SK-N-MC (cell line): ENCODE measurements at regions not wholly inside any gene's neighbourhood (a gene's known extent, or its start where the extent isn't known, plus 50 kb on each side); places are given as distances from the start of the nearest gene placed in this dataset.
A peak's percentile ranks its signal among the peaks of the same experiment; 100 is the strongest.

Experiments used
- DNase-seq: peaks from one replicate; pipeline ENCODE4 v3.0.0-alpha.2; 2011; ENCODE audit warnings: low read depth, low spot score
- H3K27ac ChIP-seq: fragments of 200-600 bp; sonication (generic); 2 replicates; pipeline ENCODE4 v1.5.1; 2016; ENCODE audit warnings: mixed run types
- H3K36me3 ChIP-seq: fragments of 200-600 bp; sonication (generic); 2 replicates; pipeline ENCODE4 v1.6.1; 2017; ENCODE audit warnings: antibody characterized with exemption, low read length, mixed read lengths; ENCODE audit not compliant: insufficient read depth
- H3K4me3 ChIP-seq: fragments of 200-600 bp; sonication (generic); 2 replicates; pipeline ENCODE4 v1.5.1; 2016
- H3K9ac ChIP-seq: fragments of 200-600 bp; sonication (generic); 2 replicates; pipeline ENCODE4 v1.8.0; 2017; ENCODE audit warnings: mixed run types, mixed read lengths; ENCODE audit not compliant: insufficient read length
- H3K9me3 ChIP-seq: fragments of 200-600 bp; sonication (generic); 2 replicates; pipeline ENCODE4 v1.6.1; 2017; ENCODE audit warnings: low read depth, mild to moderate bottlenecking, antibody characterized with exemption, low read length, moderate library complexity, mixed read lengths
- EZH2 ChIP-seq: fragments of 200-600 bp; sonication (generic); IDR thresholded peaks from one replicate; pipeline ENCODE4 v1.6.1; 2017; ENCODE audit warnings: antibody characterized with exemption
- FOXP2 ChIP-seq: optimal IDR thresholded peaks from 2 replicates; pipeline ENCODE3; 2011; ENCODE audit warnings: mild to moderate bottlenecking, moderate library complexity; ENCODE audit not compliant: insufficient read depth; ENCODE audit errors: extremely low read length, control extremely low read depth
- POLR2AphosphoS5 ChIP-seq: IDR thresholded peaks from 2 replicates; pipeline ENCODE4 v1.6.1; 2012; ENCODE audit warnings: mild to moderate bottlenecking, low read depth, low read length, borderline replicate concordance

GRCh38 chr15:96442076-96442475, 111.6 kb downstream of the NR2F2 start:
- Histone ChIP-seq H3K9me3 (no peaks in the 10 kb centered on the region), H3K36me3 (no peaks in the 10 kb centered on the region), H3K27ac (no peak overlapping the region), H3K9ac (no peak overlapping the region), H3K4me3 (no peak overlapping the region)
- DNase-seq: no peak
- TF ChIP-seq POLR2AphosphoS5 (no peak), EZH2 (no peak), FOXP2 (no peak)

- H3K27ac ChIP-seq: no peak overlapping the region
- H3K9ac ChIP-seq: no peak overlapping the region
- H3K36me3 ChIP-seq: no peaks in the 10 kb centered on the region
- no peak for DNase-seq
- TF ChIP-seq EZH2: no peak
- TF ChIP-seq POLR2AphosphoS5: no peak
- no peak for TF ChIP-seq FOXP2
- H3K4me3 ChIP-seq: no peak overlapping the region
- no peaks in the 10 kb centered on the region for H3K9me3 ChIP-seq
Observed at GRCh38 chr15:96444865-96445264, 114.4 kb downstream of the NR2F2 start.

- H3K27ac ChIP-seq: no peak overlapping the region
Observed at GRCh38 chr15:96448923-96449322, 118.4 kb downstream of the NR2F2 start.

GRCh38 chr15:96457841-96458240, 127.3 kb downstream of the NR2F2 start:
- DNase-seq: no peak
- Histone ChIP-seq H3K27ac (no peak overlapping the region), H3K4me3 (no peak overlapping the region), H3K9me3 (peaks cover 4% of the 10 kb centered on the region; the same call in 1 of the 2 replicates), H3K36me3 (no peaks in the 10 kb centered on the region), H3K9ac (no peak overlapping the region)
- no peak for TF ChIP-seq EZH2
- no peak for TF ChIP-seq FOXP2

More at GRCh38 chr15:96448923-96449322, 118.4 kb downstream of the NR2F2 start:
- Histone ChIP-seq H3K9ac (no peak overlapping the region), H3K9me3 (no peaks in the 10 kb centered on the region), H3K36me3 (no peaks in the 10 kb centered on the region), H3K4me3 (no peak overlapping the region)
- no peak for TF ChIP-seq POLR2AphosphoS5
- TF ChIP-seq EZH2: no peak
- no peak for TF ChIP-seq FOXP2
- DNase-seq: no peak

- H3K9ac ChIP-seq: no peak overlapping the region
- peaks cover 4% of the 10 kb centered on the region; the same call in 1 of the 2 replicates for H3K9me3 ChIP-seq
- no peak overlapping the region for H3K27ac ChIP-seq
- no peak overlapping the region for H3K4me3 ChIP-seq
- H3K36me3 ChIP-seq: no peaks in the 10 kb centered on the region
- TF ChIP-seq FOXP2 (no peak), EZH2 (no peak), POLR2AphosphoS5 (no peak)
- no peak for DNase-seq
Observed at GRCh38 chr15:96460106-96460505, 129.6 kb downstream of the NR2F2 start.

GRCh38 chr15:96462768-96463750, 132.6 kb downstream of the NR2F2 start:
- no peak overlapping the region for H3K9ac ChIP-seq

GRCh38 chr15:96466389-96466947, 136.0 kb downstream of the NR2F2 start:
- Histone ChIP-seq H3K27ac (no peak overlapping the region), H3K9me3 (no peaks in the 10 kb centered on the region), H3K9ac (no peak overlapping the region), H3K4me3 (no peak overlapping the region), H3K36me3 (no peaks in the 10 kb centered on the region)
- TF ChIP-seq EZH2 (no peak), POLR2AphosphoS5 (no peak), FOXP2 (no peak)
- DNase-seq: no peak

More at GRCh38 chr15:96462768-96463750, 132.6 kb downstream of the NR2F2 start:
- peak overlapping the region; percentile 71 for H3K4me3 ChIP-seq
- no peak overlapping the region; the same call in 1 of the 2 replicates for H3K27ac ChIP-seq
- DNase-seq: peak; percentile 39
- no peak for TF ChIP-seq POLR2AphosphoS5
- TF ChIP-seq FOXP2: no peak
- no peak for TF ChIP-seq EZH2
- no peaks in the 10 kb centered on the region for H3K36me3 ChIP-seq
- peaks cover 4% of the 10 kb centered on the region; the same call in 1 of the 2 replicates for H3K9me3 ChIP-seq

GRCh38 chr15:96468036-96468435, 137.5 kb downstream of the NR2F2 start:
- Histone ChIP-seq H3K27ac (no peak overlapping the region), H3K9ac (no peak overlapping the region), H3K4me3 (no peak overlapping the region), H3K9me3 (no peaks in the 10 kb centered on the region), H3K36me3 (no peaks in the 10 kb centered on the region)
- TF ChIP-seq FOXP2: no peak
- no peak for TF ChIP-seq EZH2
- no peak for TF ChIP-seq POLR2AphosphoS5
- DNase-seq: no peak

GRCh38 chr15:96470681-96471310, 140.3 kb downstream of the NR2F2 start:
- H3K4me3 ChIP-seq: no peak overlapping the region
- no peak for TF ChIP-seq POLR2AphosphoS5
- TF ChIP-seq FOXP2: no peak
- TF ChIP-seq EZH2: no peak
- no peak for DNase-seq
- H3K27ac ChIP-seq: no peak overlapping the region
- H3K9me3 ChIP-seq: no peaks in the 10 kb centered on the region
- H3K36me3 ChIP-seq: no peaks in the 10 kb centered on the region
- no peak overlapping the region for H3K9ac ChIP-seq
